Vagina (tissue), 2 donors: ENCODE measurements at regions not wholly inside any gene's neighbourhood (a gene's known extent, or its start where the extent isn't known, plus 50 kb on each side); places are given as distances from the start of the nearest gene placed in this dataset.

Experiments used
- CTCF ChIP-seq, 3 experiments: fragments of 450-650 bp in 2 of 3; fragments of 200-600 bp in 1 of 3; sonication (generic) in 1 of 3; IDR thresholded peaks; one replicate each; pipeline ENCODE4 v1.5.1; 2017 to 2019; ENCODE audit warnings: antibody characterized with exemption in 3 of 3, mild to moderate bottlenecking in 2 of 3, moderate library complexity in 2 of 3
- POLR2AphosphoS5 ChIP-seq, 2 donors: sonication (generic); formaldehyde crosslinking; IDR thresholded peaks; one replicate each; pipeline ENCODE4 v1.9.0; 2017; ENCODE audit warnings: antibody characterized with exemption in 2 of 2, mild to moderate bottlenecking in 2 of 2, low read depth in 1 of 2; ENCODE audit not compliant: insufficient read depth in 1 of 2

GRCh38 chr1:196128835-196129234 lies 479.4 kb downstream of the KCNT2 start:
- TF ChIP-seq POLR2AphosphoS5 (IDR thresholded peaks at IDR 0.05; ENCODE audit: insufficient read depth in 1 of 2, low read depth in 1 of 2) = no peak
- no peak for TF ChIP-seq CTCF (IDR thresholded peaks at IDR 0.05)
